Activated T-cell treated with anti-CD3 and anti-CD28 coated beads for 1 hour (primary cell): ENCODE measurements at regions not wholly inside any gene's neighbourhood (a gene's known extent, or its start where the extent isn't known, plus 50 kb on each side); places are given as distances from the start of the nearest gene placed in this dataset.

ENCODE experiments used
- DNase-seq: peaks from one replicate; pipeline ENCODE4 v3.0.0-alpha.2; 2020; ENCODE audit warnings: low read depth

GRCh38 chr2:37544591-37545031, 126.8 kb downstream of the CDC42EP3 start:
- DNase-seq = no peak

GRCh38 chr2:37549598-37549997, 121.8 kb downstream of the CDC42EP3 start:
- no peak for DNase-seq

- DNase-seq = no peak
These were observed 121.3 kb downstream of the CDC42EP3 start for GRCh38 chr2:37550190-37550589.

GRCh38 chr2:37551783-37552182, 119.7 kb downstream of the CDC42EP3 start:
- no peak for DNase-seq

GRCh38 chr2:37552339-37552738, 119.1 kb downstream of the CDC42EP3 start:
- no peak for DNase-seq

GRCh38 chr2:37553411-37554154, 117.9 kb downstream of the CDC42EP3 start:
- no peak for DNase-seq

GRCh38 chr2:37554155-37554510, 117.3 kb downstream of the CDC42EP3 start:
- DNase-seq = no peak

GRCh38 chr2:37554687-37555086, 116.8 kb downstream of the CDC42EP3 start:
- DNase-seq = no peak

- no peak for DNase-seq
These were observed 116.0 kb downstream of the CDC42EP3 start for GRCh38 chr2:37555457-37555856.

- no peak for DNase-seq
These were observed 115.2 kb downstream of the CDC42EP3 start for GRCh38 chr2:37556256-37556655.

GRCh38 chr2:37558623-37559022, 112.8 kb downstream of the CDC42EP3 start:
- no peak for DNase-seq

GRCh38 chr2:37560241-37560848, 111.1 kb downstream of the CDC42EP3 start:
- DNase-seq = no peak

GRCh38 chr2:37560863-37561614, 110.4 kb downstream of the CDC42EP3 start:
- no peak for DNase-seq

GRCh38 chr2:37561615-37562569, 109.5 kb downstream of the CDC42EP3 start:
- DNase-seq = no peak

GRCh38 chr2:37563375-37564015, 107.9 kb downstream of the CDC42EP3 start:
- no peak for DNase-seq

- DNase-seq = no peak
These were observed 107.1 kb downstream of the CDC42EP3 start for GRCh38 chr2:37564356-37564755.

- DNase-seq = no peak
These were observed 104.9 kb downstream of the CDC42EP3 start for GRCh38 chr2:37566517-37566981.

GRCh38 chr2:37568565-37568964, 102.9 kb downstream of the CDC42EP3 start:
- no peak for DNase-seq

- no peak for DNase-seq
These were observed 102.2 kb downstream of the CDC42EP3 start for GRCh38 chr2:37569131-37569823.

GRCh38 chr2:37569986-37570679, 101.3 kb downstream of the CDC42EP3 start:
- no peak for DNase-seq
